Uterus (tissue), 2 donors: ENCODE measurements at regions not wholly inside any gene's neighbourhood (a gene's known extent, or its start where the extent isn't known, plus 50 kb on each side); places are given as distances from the start of the nearest gene placed in this dataset.

Source experiments
- POLR2A ChIP-seq, 2 donors: fragments of 450-650 bp; IDR thresholded peaks; one replicate each; pipeline ENCODE4 v1.6.1; 2016; ENCODE audit warnings: antibody characterized with exemption in 2 of 2, mild to moderate bottlenecking in 1 of 2, moderate library complexity in 1 of 2
- TF ChIP-seq, protein P1 (sequence below), 4 experiments: fragments of 200-600 bp in 2 of 4; fragments of 450-650 bp in 2 of 4; sonication (generic) in 2 of 4; IDR thresholded peaks; one replicate each; pipeline ENCODE4 v1.5.1; 2016 to 2019; ENCODE audit warnings: antibody characterized with exemption in 4 of 4, mild to moderate bottlenecking in 2 of 4, moderate library complexity in 1 of 4

DNA sequence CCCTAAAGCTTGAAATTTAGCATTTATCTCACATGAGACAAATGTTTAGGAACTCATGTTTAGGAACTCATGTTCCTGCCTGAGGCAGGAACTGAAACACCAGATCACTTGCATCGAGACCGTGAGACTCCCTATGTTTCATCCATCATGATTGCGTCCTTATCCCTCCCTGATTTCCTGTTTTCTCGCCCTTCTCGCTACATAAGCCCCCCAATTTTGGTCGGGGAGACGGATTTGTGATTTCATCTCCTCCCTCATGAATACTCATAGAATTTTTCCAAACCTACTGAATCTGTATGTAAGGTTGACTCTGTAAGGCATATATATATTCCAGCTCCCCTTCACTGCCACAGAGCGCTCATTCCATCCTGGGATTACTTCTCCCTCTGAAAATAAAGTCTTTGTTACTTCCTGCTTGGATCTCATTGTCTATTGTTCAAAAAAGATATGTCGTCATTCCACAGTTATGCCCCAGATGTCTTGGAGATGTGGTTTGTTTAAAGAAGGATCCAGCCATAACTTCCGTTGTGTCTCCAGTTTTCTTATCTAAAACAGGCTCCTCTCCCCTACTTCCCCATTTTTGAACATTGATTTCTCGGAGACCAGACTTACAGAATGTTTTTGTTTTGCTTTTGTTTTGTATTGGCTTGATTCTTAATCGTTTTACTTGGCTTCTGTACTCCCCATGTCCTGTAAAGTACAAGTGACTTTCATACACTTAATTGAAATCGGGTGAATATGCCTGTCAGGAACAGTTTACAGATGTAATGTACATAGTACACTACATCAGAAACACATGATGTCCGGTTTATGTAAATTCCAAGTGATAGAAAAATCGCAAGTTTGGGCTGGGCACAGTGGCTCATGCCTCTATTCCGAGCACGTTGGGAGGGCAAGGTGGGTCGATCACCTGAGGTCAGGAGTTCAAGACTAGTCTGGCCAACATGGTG lies 118.7 kb downstream of the HFE start:
- TF ChIP-seq, protein P1, sequence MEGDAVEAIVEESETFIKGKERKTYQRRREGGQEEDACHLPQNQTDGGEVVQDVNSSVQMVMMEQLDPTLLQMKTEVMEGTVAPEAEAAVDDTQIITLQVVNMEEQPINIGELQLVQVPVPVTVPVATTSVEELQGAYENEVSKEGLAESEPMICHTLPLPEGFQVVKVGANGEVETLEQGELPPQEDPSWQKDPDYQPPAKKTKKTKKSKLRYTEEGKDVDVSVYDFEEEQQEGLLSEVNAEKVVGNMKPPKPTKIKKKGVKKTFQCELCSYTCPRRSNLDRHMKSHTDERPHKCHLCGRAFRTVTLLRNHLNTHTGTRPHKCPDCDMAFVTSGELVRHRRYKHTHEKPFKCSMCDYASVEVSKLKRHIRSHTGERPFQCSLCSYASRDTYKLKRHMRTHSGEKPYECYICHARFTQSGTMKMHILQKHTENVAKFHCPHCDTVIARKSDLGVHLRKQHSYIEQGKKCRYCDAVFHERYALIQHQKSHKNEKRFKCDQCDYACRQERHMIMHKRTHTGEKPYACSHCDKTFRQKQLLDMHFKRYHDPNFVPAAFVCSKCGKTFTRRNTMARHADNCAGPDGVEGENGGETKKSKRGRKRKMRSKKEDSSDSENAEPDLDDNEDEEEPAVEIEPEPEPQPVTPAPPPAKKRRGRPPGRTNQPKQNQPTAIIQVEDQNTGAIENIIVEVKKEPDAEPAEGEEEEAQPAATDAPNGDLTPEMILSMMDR (IDR thresholded peaks at IDR 0.05) = no peak
- TF ChIP-seq POLR2A (IDR thresholded peaks at IDR 0.05) = peak in 1 of 2 donors; percentile 48
